KOPT-K1 (cell line): ENCODE measurements at regions not wholly inside any gene's neighbourhood (a gene's known extent, or its start where the extent isn't known, plus 50 kb on each side); places are given as distances from the start of the nearest gene placed in this dataset.

ENCODE experiments used
- H3K27ac ChIP-seq: fragments of 200-600 bp; sonication (generic); 2 replicates; pipeline ENCODE4 v1.5.1; 2016; ENCODE audit warnings: antibody characterized with exemption, mild to moderate bottlenecking, low read depth, low read length; ENCODE audit not compliant: poor library complexity, severe bottlenecking
- H3K36me3 ChIP-seq: fragments of 200-600 bp; sonication (generic); 2 replicates; pipeline ENCODE4 v1.5.1; 2017; ENCODE audit warnings: antibody characterized with exemption, mild to moderate bottlenecking, low read length, moderate library complexity; ENCODE audit not compliant: insufficient read depth
- H3K9me3 ChIP-seq: fragments of 200-600 bp; sonication (generic); 2 replicates; pipeline ENCODE4 v1.5.1; 2017; ENCODE audit warnings: antibody characterized with exemption, low read length, mild to moderate bottlenecking; ENCODE audit not compliant: insufficient read depth, poor library complexity, severe bottlenecking

DNA sequence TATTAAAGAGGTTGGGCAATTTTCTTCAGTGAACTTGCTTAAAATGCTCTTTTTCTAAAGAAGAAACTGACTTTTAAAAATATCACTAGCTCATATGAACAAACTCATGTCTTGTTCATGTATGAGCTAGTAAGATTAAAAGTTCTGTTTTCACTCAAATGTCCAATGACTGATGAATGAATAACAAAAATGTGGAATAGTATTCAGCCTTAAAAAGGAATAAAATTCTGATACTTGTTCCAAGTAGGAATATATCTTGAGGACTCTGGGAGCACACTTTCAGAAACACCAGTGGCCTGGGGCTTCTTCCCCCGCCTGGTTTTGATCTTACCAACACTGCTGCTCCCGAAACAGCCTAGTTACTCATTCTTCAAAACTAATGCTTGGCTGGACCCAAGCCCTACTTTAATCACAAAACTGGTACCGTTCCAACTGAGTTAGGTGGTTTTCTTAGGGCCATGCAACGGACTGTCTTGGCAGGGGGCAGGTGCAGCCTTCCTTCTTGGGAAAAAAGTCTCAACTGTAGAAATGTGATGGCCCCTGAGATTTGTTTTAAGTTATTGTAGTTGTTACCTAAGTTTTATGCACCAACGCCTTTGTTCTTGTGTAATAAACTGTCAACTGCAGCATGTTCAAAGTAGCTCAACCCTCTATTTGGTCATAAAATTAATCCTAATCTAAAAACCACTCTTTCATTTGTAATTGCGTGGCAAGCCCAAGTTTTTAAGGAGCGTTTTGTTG, 116.0 kb downstream of the ETS2 start:
- no peaks in the 10 kb centered on the region for H3K9me3 ChIP-seq
- H3K36me3 ChIP-seq: no peaks in the 10 kb centered on the region
- H3K27ac ChIP-seq: peak overlapping the region; percentile 35

- no peaks in the 10 kb centered on the region for H3K9me3 ChIP-seq
- H3K27ac ChIP-seq: no peak overlapping the region
- no peaks in the 10 kb centered on the region for H3K36me3 ChIP-seq
Measured at GRCh38 chr21:38920631-38921398, 115.1 kb downstream of the ETS2 start.

DNA sequence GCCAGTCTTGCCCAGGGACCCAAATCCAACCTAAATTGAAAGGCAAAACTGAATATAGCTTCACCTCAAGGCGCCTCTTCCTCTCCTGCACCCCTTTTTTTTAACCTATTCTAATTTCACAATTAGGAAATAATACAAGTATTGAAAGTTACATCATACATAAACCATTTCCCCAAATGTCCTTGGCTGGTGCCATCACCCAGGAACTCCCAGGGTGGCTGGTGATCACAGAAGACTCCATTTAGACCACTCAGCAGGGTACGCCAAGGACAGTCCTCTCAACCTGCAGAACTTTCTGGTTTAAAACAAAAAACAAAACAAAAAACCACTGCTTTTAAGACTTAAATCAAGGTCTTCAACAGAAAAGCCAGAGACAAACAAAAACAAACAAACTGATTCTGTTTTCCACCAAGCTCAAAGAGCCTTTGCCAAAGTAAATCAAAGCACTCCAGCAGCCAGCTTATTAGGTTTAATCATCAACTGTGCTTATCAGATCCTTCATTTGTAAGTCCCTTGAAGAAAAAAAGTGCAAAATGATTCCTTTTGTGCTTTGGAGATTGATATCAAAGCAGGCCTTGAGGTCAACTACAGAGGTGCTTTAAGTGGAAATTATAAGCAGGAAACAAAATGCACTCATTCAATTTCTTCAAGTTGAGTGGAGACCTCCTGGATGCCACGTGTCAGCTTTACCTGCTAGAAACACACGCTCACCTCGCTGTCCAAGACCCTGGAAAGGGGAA, 113.0 kb downstream of the ETS2 start:
- Histone ChIP-seq H3K36me3 (no peaks in the 10 kb centered on the region), H3K9me3 (no peaks in the 10 kb centered on the region), H3K27ac (peak overlapping the region; percentile 13)

DNA sequence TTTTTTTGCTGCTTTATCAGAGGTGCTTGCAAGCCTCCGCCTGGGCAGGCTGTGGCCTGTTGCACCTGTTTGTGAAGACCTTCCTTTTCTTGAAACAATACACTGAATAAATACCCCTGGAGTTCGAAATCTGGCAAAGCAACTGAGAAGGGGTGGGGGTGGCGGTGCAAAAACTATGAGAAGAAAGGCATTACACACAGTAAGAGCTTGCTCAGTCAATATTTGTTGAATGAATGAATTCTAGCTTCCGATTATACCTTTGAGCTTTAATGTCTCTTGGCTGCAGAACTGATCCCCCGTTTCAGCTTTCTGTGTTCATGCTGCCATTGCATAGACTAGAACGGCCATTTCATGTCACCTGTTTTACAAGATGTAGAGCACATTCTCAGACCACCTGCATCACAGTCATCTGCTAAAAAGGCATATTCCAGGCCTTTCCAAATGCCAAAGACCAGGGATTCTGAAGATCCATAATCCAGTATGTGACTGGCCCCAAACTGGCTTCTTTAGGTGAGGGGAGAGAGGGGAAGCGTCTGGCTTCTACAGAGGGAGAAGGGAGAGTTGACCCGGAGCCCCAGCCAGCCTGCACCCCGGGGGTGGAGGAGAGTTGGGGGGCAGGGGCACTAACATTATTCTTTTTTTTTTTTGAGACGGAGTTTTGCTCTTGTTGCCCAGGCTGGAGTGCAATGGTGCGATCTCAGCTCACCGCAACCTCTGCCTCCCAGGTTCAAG, 111.5 kb downstream of the ETS2 start:
- Histone ChIP-seq H3K27ac (peak overlapping the region; percentile 49), H3K36me3 (no peaks in the 10 kb centered on the region), H3K9me3 (no peaks in the 10 kb centered on the region)

DNA sequence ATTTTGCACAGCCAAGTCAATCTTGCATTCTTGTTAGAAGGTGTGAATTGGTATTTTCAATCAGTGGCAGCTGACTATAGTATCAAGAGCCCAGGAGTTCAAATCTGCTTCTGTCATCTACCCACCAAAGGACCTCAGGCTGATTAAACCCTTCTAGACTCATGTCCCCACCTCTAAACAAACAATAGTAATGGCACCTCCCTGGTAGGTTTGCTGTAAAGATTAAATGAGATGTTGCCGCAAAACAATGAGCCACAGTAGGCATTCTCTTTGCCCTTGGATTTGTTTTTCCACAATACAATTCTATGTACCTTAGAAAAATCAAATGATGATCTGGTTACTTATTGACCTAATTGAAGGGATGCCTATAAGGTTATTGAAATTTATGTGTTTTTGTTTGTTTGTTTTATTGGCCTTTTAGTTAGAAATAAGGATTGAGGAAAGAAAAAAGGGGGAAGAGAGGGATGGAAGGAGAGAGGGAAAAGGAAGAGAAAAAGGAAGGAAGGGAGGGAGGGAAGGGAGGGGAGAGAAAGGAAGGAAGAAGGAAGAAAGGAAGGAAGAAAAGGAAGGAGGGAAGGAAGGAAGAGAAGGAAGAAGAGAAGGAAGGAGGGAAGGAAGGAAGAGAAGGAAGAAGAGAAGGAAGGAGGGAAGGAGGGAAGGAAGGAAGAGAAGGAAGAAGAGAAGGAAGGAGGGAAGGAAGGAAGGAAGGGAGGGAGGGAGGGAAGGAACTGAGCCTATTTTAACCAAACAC, 110.7 kb downstream of the ETS2 start:
- no peaks in the 10 kb centered on the region for H3K9me3 ChIP-seq
- peak overlapping the region; percentile 49 for H3K27ac ChIP-seq
- H3K36me3 ChIP-seq: no peaks in the 10 kb centered on the region

GRCh38 chr21:38915546-38915945, 109.8 kb downstream of the ETS2 start:
- peak overlapping the region; percentile 30 for H3K27ac ChIP-seq

DNA sequence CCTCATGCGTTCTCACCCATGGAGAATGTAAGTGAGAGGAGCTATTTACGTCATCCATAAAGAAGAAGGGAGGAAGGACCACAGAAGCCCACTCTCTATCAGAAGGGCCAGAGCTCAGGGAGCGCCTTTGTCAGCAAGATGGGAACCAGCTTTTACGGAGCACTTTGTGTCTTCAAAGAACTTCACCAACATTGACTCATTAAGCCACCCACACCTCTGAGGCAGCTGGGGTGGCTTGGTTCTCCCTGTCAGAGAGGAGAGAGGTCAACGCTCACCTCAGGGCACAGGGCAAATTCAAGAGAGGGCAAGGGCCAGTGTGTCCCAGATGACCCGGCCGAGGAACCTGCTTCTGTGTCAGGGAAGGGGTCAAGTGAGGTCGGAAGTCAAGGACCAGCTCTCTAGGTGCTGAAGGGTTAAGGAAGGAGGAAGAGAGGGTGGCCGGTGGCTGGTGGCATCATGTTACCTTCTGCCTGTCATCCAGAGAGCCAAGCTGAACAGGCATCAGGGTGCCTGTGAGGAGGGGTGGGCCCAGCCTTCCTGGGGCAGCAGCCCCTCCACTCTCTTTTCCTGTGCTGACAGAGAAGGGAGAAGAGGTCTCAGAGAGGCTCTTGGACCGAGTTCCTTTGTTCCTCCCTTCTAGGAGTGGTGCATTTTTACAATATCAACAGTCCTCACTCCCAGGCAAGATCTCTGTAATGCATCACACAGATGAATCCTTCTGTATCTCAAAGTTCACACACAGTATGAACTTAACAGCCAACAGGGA, 109.0 kb downstream of the ETS2 start:
- Histone ChIP-seq H3K36me3 (no peaks in the 10 kb centered on the region), H3K9me3 (no peaks in the 10 kb centered on the region), H3K27ac (peak overlapping the region; percentile 44)

More at GRCh38 chr21:38915546-38915945, 109.8 kb downstream of the ETS2 start:
- no peaks in the 10 kb centered on the region for H3K36me3 ChIP-seq
- H3K9me3 ChIP-seq: no peaks in the 10 kb centered on the region

- Histone ChIP-seq H3K36me3 (no peaks in the 10 kb centered on the region), H3K27ac (peak overlapping the region; percentile 44), H3K9me3 (no peaks in the 10 kb centered on the region)
Measured at GRCh38 chr21:38913893-38914527, 108.3 kb downstream of the ETS2 start.

GRCh38 chr21:38913120-38913892, 107.6 kb downstream of the ETS2 start:
- Histone ChIP-seq H3K36me3 (no peaks in the 10 kb centered on the region), H3K9me3 (no peaks in the 10 kb centered on the region), H3K27ac (no peak overlapping the region)

- Histone ChIP-seq H3K27ac (no peak overlapping the region), H3K9me3 (no peaks in the 10 kb centered on the region), H3K36me3 (no peaks in the 10 kb centered on the region)
Measured at GRCh38 chr21:38912789-38913119, 107.0 kb downstream of the ETS2 start.

- no peaks in the 10 kb centered on the region for H3K36me3 ChIP-seq
- no peak overlapping the region for H3K27ac ChIP-seq
- H3K9me3 ChIP-seq: no peaks in the 10 kb centered on the region
Measured at GRCh38 chr21:38912102-38912629, 106.4 kb downstream of the ETS2 start.

- Histone ChIP-seq H3K36me3 (no peaks in the 10 kb centered on the region), H3K27ac (no peak overlapping the region), H3K9me3 (no peaks in the 10 kb centered on the region)
Measured at GRCh38 chr21:38911484-38912101, 105.9 kb downstream of the ETS2 start.
